Stomach (tissue), 8 donors: ENCODE measurements at regions not wholly inside any gene's neighbourhood (a gene's known extent, or its start where the extent isn't known, plus 50 kb on each side); places are given as distances from the start of the nearest gene placed in this dataset.
A peak's percentile ranks its signal among the peaks of the same experiment; 100 is the strongest.

ENCODE experiments used
- DNase-seq, 2 donors: peaks; one replicate each; pipeline versions ENCODE4 v3.0.0 to v3.0.0-alpha.2; 2013 to 2019
- H3K27ac ChIP-seq, 5 donors: fragments of 200-600 bp in 4 of 5; sonication (generic) in 4 of 5; one replicate each; pipeline ENCODE4 v1.5.1; 2013 to 2019; ENCODE audit warnings: mild to moderate bottlenecking in 1 of 5, moderate library complexity in 1 of 5
- H3K27me3 ChIP-seq, 3 donors: fragments of 200-600 bp; sonication (generic); one replicate each; pipeline ENCODE4 v1.5.1; 2017 to 2019; ENCODE audit warnings: mixed run types in 1 of 3
- H3K36me3 ChIP-seq, 4 donors: fragments of 200-600 bp; sonication (generic); 1 replicate in 3 of 4; 2 replicates in 1 of 4; pipeline ENCODE4 v1.5.1; 2016 to 2019
- H3K4me1 ChIP-seq, 4 donors: fragments of 200-600 bp; sonication (generic); one replicate each; pipeline ENCODE4 v1.5.1; 2016 to 2019
- H3K4me3 ChIP-seq, 4 donors: fragments of 200-600 bp; sonication (generic) in 3 of 4; one replicate each; pipeline ENCODE4 v1.5.1; 2016 to 2019; ENCODE audit warnings: mild to moderate bottlenecking in 1 of 4
- H3K9me3 ChIP-seq, 4 donors: fragments of 200-600 bp; sonication (generic); one replicate each; pipeline ENCODE4 v1.5.1; 2016 to 2019
- CTCF ChIP-seq, 7 experiments: fragments of 450-650 bp in 4 of 7; fragments of 200-600 bp in 3 of 7; sonication (generic) in 3 of 7; IDR thresholded peaks; one replicate each; pipeline ENCODE4 v1.5.1; 2016 to 2019; ENCODE audit warnings: antibody characterized with exemption in 7 of 7, control low read depth in 2 of 7, mild to moderate bottlenecking in 1 of 7
- EP300 ChIP-seq: sonication (generic); formaldehyde crosslinking; IDR thresholded peaks from one replicate; pipeline ENCODE4 v1.6.1; 2017; ENCODE audit warnings: antibody characterized with exemption
- POLR2A ChIP-seq, 4 donors: fragments of 450-650 bp; IDR thresholded peaks; one replicate each; pipeline ENCODE4 v1.6.1; 2016; ENCODE audit warnings: antibody characterized with exemption in 4 of 4, control low read depth in 2 of 4, mild to moderate bottlenecking in 1 of 4, moderate library complexity in 1 of 4
- POLR2AphosphoS5 ChIP-seq, 3 donors: sonication (generic); formaldehyde crosslinking; IDR thresholded peaks; one replicate each; pipeline ENCODE4 v1.6.1; 2016; ENCODE audit warnings: antibody characterized with exemption in 3 of 3
- WGBS, 5 donors: extraction: QIAGEN DNeasy Blood & Tissue Kit in 3 of 5; methylation state at CpG; one replicate each; pipeline versions ENCODE4 v1.1.5 to v1.1.7; 2013 to 2018; 5-methylcytosine and 5-hydroxymethylcytosine counted together
- intact Hi-C: fragments of 100-400 bp; cut with DNase I; formaldehyde crosslinking; loops from one replicate; pipeline ENCODE4 v1.15.1; 2023; ENCODE audit warnings: low total_unique reads
- donor health status: healthy with polysubstance abuse.
- donor health status: Bipolar disorder and iron deficiency.
- donor health status: healthy.

DNA sequence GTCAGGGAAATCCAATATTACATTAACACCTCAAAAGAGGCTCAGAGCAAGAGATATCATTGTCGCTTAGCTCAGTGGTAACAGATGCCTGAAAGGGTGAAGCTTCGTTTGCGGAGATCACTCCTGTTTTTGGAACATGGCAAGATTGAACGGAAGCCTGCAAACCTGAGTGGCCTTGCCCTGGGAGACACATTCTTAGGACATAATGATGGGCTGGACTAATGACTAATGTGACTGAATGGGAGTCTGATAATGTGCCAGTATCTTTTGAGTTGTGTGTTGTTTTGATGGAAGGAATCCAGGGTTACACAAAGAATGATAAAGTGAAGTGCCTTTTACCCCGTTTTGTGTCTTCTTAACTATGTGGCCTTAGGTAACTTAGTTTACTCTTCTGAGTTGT lies 109.3 kb upstream of the IFNG-AS1 start:
- Histone ChIP-seq H3K27me3 (no peaks in the 10 kb centered on the region), H3K4me1 (peaks cover 0 to 7% (median 3%) of the 10 kb centered on the region in 4 donors), H3K9me3 (no peaks in the 10 kb centered on the region), H3K36me3 (no peaks in the 10 kb centered on the region), H3K27ac (no peak overlapping the region), H3K4me3 (no peak overlapping the region)
- 71 to 88% (median 87%) methylated on average over 5 of the region's 5 CpGs for WGBS, 5 donors
- intact Hi-C loops, result no loop called here
- DNase-seq, result no peak
- TF ChIP-seq CTCF (IDR thresholded peaks at IDR 0.05), result no peak
- TF ChIP-seq EP300, result no peak
- no peak for TF ChIP-seq POLR2AphosphoS5 (IDR thresholded peaks at IDR 0.05)
- no peak for TF ChIP-seq POLR2A (IDR thresholded peaks at IDR 0.05)

DNA sequence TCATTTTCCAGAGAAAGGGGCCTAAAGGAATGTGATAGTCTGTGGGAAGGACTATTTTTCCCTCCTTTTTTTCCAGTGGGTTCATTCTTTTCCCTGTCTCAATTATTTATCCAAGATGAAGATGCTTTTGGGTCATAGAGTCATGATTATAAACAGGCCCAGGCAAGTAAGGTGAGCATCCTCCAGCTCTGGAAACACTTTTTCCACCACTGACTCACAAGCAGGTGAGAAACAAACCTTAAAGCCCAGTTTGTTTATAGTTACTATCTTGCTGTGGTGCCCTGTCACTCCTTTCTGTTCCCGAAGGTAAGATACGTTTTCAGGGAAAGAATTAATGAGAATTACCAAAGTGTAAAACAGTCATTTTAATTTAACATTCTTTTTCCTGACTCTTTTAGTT lies 107.7 kb upstream of the IFNG-AS1 start:
- intact Hi-C loops, result no loop called here
- no peak overlapping the region for H3K27ac ChIP-seq
- no peaks in the 10 kb centered on the region for H3K27me3 ChIP-seq
- TF ChIP-seq CTCF (IDR thresholded peaks at IDR 0.05) (no peak), EP300 (no peak), POLR2AphosphoS5 (IDR thresholded peaks at IDR 0.05) (no peak), POLR2A (IDR thresholded peaks at IDR 0.05) (no peak)
- no peaks in the 10 kb centered on the region for H3K9me3 ChIP-seq
- H3K36me3 ChIP-seq, result no peaks in the 10 kb centered on the region
- DNase-seq, result no peak
- H3K4me1 ChIP-seq, result peaks cover 0 to 19% (median 7%) of the 10 kb centered on the region in 4 donors
- no peak overlapping the region for H3K4me3 ChIP-seq
- WGBS, 5 donors, result 72 to 87% (median 82%) methylated on average over 2 of the region's 2 CpGs

- H3K27ac ChIP-seq, result no peak overlapping the region
- H3K4me3 ChIP-seq, result no peak overlapping the region
- H3K27me3 ChIP-seq, result no peaks in the 10 kb centered on the region
- peak in 1 of 2 donors; percentile 29 for DNase-seq
- intact Hi-C loops, result no loop called here
- no peaks in the 10 kb centered on the region for H3K36me3 ChIP-seq
- no peaks in the 10 kb centered on the region for H3K9me3 ChIP-seq
- peaks cover 0 to 19% (median 7%) of the 10 kb centered on the region in 4 donors for H3K4me1 ChIP-seq
- WGBS, 5 donors, result 9 to 25% (median 21%) methylated on average over 2 of the region's 2 CpGs
- TF ChIP-seq POLR2A (IDR thresholded peaks at IDR 0.05) (no peak), CTCF (IDR thresholded peaks at IDR 0.05) (no peak), EP300 (no peak), POLR2AphosphoS5 (IDR thresholded peaks at IDR 0.05) (no peak)
Measured at GRCh38 chr12:67884596-67884995, 104.7 kb upstream of the IFNG-AS1 start.

GRCh38 chr12:67885375-67886169 lies 103.7 kb upstream of the IFNG-AS1 start:
- 41 to 59% (median 48%) methylated on average over 7 of the region's 7 CpGs for WGBS, 5 donors
- Histone ChIP-seq H3K9me3 (no peaks in the 10 kb centered on the region), H3K36me3 (no peaks in the 10 kb centered on the region), H3K27ac (peak overlapping the region in 3 of 5 donors; percentile 15 to 48 (median 27)), H3K4me3 (no peak overlapping the region), H3K4me1 (peaks cover 0 to 19% (median 7%) of the 10 kb centered on the region in 4 donors), H3K27me3 (no peaks in the 10 kb centered on the region)
- no peak for TF ChIP-seq EP300
- no peak for TF ChIP-seq POLR2A (IDR thresholded peaks at IDR 0.05)
- TF ChIP-seq POLR2AphosphoS5 (IDR thresholded peaks at IDR 0.05), result no peak
- TF ChIP-seq CTCF (IDR thresholded peaks at IDR 0.05), result no peak
- peak in 1 of 2 donors; percentile 63 for DNase-seq
- intact Hi-C loops, result no loop called here
